K562 (cell line): ENCODE measurements at regions not wholly inside any gene's neighbourhood (a gene's known extent, or its start where the extent isn't known, plus 50 kb on each side); places are given as distances from the start of the nearest gene placed in this dataset.

Experiments
- CHD4 ChIP-seq: fragments of 200-600 bp; sonication (generic); IDR thresholded peaks from 3 replicates; pipeline ENCODE4 v1.6.1; 2012; ENCODE audit warnings: low read depth, mild to moderate bottlenecking, mixed read lengths, low read length, inconsistent platforms; ENCODE audit not compliant: insufficient read depth, insufficient replicate concordance, poor library complexity, severe bottlenecking
- DIDO1 ChIP-seq: fragments of 450-650 bp; IDR thresholded peaks from 2 replicates; pipeline ENCODE4 v1.6.1; 2016; ENCODE audit warnings: low read depth, missing biosample characterization, missing genetic modification characterization
- MECOM ChIP-seq: fragments of 250-450 bp; sonication (Bioruptor Pico); IDR thresholded peaks from 2 replicates; pipeline ENCODE4 v1.8.0; 2022; ENCODE audit warnings: inconsistent platforms
- MTA3 ChIP-seq: fragments of 450-650 bp; formaldehyde crosslinking; IDR thresholded peaks from 2 replicates; pipeline ENCODE4 v1.6.1; 2017; ENCODE audit warnings: mild to moderate bottlenecking, borderline replicate concordance
- MTF1 ChIP-seq: fragments of 250-450 bp; sonication (Bioruptor Pico); IDR thresholded peaks from 2 replicates; pipeline ENCODE4 v1.9.0; 2021; ENCODE audit warnings: moderate library complexity, mild to moderate bottlenecking, inconsistent platforms, borderline replicate concordance
- POLR2A ChIP-seq: fragments of 450-650 bp; conservative IDR thresholded peaks from 2 replicates; pipeline ENCODE4 v1.6.1; 2016
- SMAD1 ChIP-seq: fragments of 150-350 bp; IDR thresholded peaks from 2 replicates; pipeline ENCODE4 v1.6.1; 2014; ENCODE audit warnings: low read length, low read depth; ENCODE audit not compliant: partially characterized antibody
- TF ChIP-seq, protein P1 (sequence below): IDR thresholded peaks from 3 replicates; pipeline ENCODE4 v1.6.1; 2011; ENCODE audit warnings: borderline replicate concordance, mild to moderate bottlenecking, moderate library complexity; ENCODE audit not compliant: insufficient read length; ENCODE audit errors: extremely low read depth

DNA sequence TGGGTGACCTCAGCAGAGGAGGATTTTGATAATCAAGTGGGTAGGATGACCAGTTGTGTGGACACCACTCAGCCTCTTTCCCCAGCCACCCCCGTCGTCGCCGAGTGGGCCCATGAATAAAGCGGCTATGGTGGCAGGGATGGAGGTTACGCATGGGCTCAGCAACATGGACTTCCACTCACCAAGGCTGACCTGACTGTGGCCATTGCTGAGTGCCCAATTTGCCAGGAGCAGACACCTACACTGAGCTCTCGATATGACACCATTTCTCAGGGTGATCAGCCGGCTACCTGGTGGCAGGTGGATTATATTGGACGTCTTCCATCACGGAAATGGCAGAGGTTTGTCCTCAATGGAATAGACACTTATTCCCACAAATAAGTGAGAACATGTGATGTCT, 361.3 kb downstream of the KLHL4 start:
- no peak for TF ChIP-seq MECOM (CRISPR knock-in tag)
- TF ChIP-seq, protein P1, sequence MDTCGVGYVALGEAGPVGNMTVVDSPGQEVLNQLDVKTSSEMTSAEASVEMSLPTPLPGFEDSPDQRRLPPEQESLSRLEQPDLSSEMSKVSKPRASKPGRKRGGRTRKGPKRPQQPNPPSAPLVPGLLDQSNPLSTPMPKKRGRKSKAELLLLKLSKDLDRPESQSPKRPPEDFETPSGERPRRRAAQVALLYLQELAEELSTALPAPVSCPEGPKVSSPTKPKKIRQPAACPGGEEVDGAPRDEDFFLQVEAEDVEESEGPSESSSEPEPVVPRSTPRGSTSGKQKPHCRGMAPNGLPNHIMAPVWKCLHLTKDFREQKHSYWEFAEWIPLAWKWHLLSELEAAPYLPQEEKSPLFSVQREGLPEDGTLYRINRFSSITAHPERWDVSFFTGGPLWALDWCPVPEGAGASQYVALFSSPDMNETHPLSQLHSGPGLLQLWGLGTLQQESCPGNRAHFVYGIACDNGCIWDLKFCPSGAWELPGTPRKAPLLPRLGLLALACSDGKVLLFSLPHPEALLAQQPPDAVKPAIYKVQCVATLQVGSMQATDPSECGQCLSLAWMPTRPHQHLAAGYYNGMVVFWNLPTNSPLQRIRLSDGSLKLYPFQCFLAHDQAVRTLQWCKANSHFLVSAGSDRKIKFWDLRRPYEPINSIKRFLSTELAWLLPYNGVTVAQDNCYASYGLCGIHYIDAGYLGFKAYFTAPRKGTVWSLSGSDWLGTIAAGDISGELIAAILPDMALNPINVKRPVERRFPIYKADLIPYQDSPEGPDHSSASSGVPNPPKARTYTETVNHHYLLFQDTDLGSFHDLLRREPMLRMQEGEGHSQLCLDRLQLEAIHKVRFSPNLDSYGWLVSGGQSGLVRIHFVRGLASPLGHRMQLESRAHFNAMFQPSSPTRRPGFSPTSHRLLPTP = no peak
- TF ChIP-seq MTA3 = no peak
- no peak for TF ChIP-seq MTF1
- no peak for TF ChIP-seq POLR2A
- no peak for TF ChIP-seq CHD4
- TF ChIP-seq SMAD1 = no peak
- no peak for TF ChIP-seq DIDO1 (tag)
